Adrenal gland (tissue), 5 donors: ENCODE measurements at regions not wholly inside any gene's neighbourhood (a gene's known extent, or its start where the extent isn't known, plus 50 kb on each side); places are given as distances from the start of the nearest gene placed in this dataset.

Source experiments
- CTCF ChIP-seq, 6 experiments: fragments of 450-650 bp in 4 of 6; fragments of 200-600 bp in 2 of 6; sonication (generic) in 1 of 6; IDR thresholded peaks; 1 replicate in 5 of 6; 2 replicates in 1 of 6; pipeline versions ENCODE4 v1.5.1 to v1.8.0; 2016 to 2021; ENCODE audit warnings: antibody characterized with exemption in 6 of 6, mild to moderate bottlenecking in 2 of 6, moderate library complexity in 1 of 6
- POLR2A ChIP-seq, 2 donors: fragments of 450-650 bp; IDR thresholded peaks; one replicate each; pipeline ENCODE4 v1.6.1; 2017; ENCODE audit warnings: antibody characterized with exemption in 2 of 2, mild to moderate bottlenecking in 2 of 2, moderate library complexity in 1 of 2
- donor health status: DM: no; HTN: no; CAD: no.

- TF ChIP-seq CTCF (IDR thresholded peaks at IDR 0.05) (no peak), POLR2A (IDR thresholded peaks at IDR 0.05) (no peak)
These were observed 244.5 kb downstream of the PLK2 start for GRCh38 chr5:58215364-58215763.
